HG03139 (cell line): ENCODE measurements at regions not wholly inside any gene's neighbourhood (a gene's known extent, or its start where the extent isn't known, plus 50 kb on each side); places are given as distances from the start of the nearest gene placed in this dataset.

Experiments
- ATAC-seq: cut with Tn5 transposase; IDR thresholded peaks from one replicate; pipeline ENCODE4 v1.9.1; 2021; ENCODE audit not compliant: unreplicated experiment

DNA sequence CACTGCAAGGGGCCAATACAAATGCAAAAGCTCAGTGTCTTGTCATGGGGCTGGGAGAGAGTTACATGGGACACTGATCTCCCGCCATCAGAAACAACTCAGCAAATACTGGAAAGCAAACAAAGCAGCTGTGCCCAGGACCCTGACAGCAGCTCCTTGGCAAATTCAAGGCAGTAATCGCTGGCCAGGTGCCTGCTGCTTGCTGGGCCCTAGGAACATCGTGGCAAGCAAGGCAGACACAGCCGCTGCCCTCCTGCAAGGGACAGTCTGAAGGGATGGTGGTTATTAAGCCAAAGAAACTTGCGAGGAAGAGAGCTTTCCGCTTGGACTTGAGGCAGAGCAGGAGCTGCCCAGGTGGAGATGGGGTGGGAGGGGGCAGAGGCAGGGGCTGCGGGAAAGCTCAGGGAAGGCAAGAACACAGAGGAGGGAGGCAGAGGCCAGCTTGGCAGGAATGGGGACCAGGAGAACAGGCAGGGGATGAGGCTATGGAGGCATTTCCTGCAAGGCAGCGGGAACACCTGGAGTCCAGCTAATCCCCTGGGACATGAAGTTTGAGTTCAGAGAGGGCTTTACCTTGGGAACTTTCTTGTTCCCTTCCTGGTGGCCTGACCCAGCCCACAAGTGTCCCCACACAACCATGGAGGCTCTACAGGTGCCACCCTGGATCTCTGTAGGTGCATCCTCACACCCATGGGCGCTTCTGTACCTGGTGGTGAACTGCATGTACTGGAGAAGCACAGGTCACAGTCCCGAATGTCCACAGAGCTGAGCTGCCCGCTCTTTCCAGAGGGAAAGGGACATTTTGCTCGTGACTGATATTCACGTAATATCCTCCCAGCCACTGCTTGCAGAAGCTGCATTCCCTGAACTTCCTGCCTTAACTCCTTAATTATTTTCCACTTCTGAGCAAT, 78.7 kb upstream of the ATP2B2 start:
- ATAC-seq = no peak

DNA sequence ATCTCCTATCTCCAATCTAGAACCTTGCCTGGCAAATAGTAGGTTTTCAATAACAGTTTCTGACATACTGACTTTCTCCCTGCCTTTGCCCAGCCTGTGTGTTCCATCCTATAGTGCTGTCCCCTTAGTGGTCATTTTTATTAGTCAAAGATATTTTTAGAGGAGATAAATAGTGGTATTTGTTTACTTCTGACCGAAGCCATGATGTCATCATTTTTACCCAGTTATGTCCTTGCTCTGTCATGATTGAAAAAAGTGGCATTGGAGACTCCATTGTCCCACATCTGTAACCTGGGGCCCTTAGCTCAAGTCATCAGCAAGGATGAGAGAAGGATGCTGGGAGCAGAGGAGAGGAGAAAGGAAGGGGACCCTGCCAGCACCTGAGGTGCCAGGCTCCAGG, 80.6 kb upstream of the ATP2B2 start:
- ATAC-seq = no peak

GRCh38 chr3:10594915-10595314, 89.5 kb upstream of the ATP2B2 start:
- ATAC-seq = no peak

DNA sequence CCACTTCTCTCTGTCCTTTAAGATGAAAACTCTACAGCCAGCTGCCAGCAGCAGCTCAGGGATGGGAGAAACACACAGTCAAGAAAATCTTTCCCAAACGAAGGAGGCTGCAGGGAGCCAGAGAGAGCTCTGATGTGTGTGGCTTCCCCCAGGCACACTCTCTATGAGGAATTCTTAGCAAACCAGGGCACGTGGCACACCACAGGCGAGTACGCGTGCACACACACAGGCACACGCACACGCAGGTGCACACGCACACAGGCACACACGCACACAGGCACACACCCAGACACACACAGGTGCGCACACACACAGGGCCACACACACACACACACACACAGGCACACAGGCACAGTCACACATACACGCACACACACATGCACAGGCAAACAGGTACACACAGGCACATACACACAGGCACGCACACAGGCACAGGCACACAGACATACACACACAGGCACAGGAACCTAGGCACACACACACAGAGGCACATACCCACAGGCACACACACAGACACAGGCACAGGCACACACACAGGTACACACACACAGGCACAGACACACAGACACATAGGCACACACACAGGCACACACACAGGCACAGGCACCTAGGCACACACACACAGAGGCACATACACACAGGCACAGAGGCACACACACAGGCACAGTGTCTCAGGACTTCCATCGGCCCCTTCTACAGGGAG, 91.5 kb upstream of the ATP2B2 start:
- no peak for ATAC-seq

- ATAC-seq = no peak
Measured at GRCh38 chr3:10597733-10598132, 92.3 kb upstream of the ATP2B2 start.

- no peak for ATAC-seq
Measured at GRCh38 chr3:10599017-10599416, 93.6 kb upstream of the ATP2B2 start.

- ATAC-seq = no peak
Measured at GRCh38 chr3:10599444-10599843, 94.1 kb upstream of the ATP2B2 start.

DNA sequence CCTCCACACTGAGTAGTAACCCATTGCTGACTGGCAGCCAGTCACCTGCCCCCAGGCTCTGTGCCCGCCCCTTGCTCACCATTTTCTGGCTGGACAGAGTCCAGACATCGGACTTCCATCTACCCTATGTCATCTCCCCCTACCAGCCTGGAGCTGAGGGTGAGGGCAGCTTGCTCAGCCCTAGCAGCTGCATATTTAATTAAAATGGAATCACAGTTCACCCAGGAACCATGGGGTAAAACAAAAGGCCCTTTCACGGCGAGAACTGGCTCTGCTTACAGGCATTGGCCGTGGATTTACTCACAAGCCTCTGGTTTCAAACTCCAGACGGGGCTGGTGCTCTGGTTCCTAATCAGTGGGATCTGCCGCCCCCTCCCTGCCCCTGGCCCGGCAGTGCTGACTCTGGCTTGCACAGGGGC, 94.9 kb upstream of the ATP2B2 start:
- no peak for ATAC-seq

DNA sequence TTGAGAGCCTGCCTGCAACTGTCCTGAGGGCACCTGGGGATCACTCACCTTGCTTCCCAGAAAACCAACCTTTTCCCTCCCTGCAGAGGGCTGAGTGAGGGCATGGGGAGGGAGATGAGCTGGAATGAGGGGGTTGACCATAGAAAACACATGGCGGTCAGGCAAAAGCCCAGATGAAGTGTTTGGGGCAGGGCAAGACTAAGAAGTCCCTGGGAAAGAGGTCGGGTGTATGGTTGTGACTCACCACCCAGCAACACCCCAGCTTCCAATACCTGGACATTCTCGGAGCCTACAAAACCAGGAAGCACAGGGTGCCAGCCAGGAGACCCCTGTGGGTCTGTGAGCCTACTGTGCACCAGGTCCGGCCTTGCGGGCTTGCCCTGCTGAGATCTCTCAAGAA, 95.3 kb upstream of the ATP2B2 start:
- no peak for ATAC-seq

DNA sequence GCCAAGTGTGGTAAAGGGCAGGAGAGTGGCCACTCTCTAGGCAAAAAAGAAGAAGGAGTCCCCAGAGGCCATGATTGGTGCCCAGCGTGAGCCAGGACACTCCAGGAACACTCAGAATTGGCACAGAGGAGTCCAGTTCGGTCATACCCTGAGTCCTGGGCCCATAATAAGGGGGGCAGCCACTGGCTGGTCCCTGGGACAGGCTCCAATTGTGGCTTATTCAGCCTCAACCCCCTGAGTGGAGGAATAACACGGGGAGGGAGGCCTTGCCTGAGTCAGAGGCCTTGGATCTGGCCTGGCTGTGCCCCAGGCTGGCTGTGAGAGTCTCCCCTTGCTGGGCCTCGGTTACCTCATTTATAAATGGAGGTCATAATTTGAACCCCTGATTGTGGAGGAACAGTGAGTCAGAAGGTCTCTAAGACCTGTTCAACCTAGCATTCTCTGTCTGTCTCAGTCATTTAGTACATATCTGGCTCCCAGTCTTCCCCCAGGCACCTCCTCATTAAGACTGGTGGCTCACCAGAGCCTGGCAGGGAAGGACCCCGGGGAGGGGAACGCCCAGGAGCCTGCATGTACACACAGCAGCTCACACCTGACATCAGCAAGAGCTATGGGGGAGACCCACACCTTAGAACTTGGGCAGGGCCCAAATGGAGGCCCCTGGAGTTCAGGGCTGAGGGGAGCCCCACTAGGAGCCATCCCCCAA, 95.9 kb upstream of the ATP2B2 start:
- ATAC-seq = no peak

DNA sequence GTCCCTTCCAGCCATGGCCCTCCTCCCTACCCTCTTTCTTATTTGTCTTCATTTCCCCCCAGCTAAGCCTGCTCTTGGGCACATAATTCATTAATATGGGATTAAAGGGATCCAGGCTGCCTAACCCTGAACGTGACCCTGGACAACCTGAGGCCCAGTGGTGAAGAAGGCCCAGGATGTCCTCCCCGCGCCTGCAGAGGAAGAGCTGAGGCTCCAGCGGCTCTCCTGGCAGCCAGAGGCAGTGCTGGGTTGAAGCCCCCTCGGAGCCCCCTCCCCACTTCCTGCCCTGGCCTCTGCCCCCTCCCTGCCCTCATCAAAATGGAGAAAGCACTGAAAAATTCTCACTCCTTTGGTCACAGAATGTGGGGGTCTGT, 96.5 kb upstream of the ATP2B2 start:
- no peak for ATAC-seq

DNA sequence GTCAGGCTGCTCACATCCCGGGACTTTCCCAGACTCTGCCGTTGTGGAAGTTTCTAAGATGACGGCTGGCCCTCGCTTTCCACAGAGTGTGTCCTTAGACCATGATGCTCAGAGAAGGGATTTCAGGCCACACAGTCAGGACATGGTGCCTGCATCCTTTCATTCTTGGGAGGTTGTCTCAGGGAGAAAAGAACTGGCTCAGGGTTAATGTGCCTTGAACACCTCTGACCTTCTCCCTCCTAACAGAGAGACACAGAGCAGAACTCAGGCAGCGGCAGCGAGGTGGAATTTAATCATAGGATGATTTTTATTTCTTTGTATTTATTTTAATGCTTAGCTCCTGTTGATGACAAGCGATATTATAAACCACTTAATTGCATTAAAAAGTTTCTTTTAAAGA, 96.9 kb upstream of the ATP2B2 start:
- ATAC-seq = no peak

GRCh38 chr3:10602769-10603768, 97.7 kb upstream of the ATP2B2 start:
- no peak for ATAC-seq

DNA sequence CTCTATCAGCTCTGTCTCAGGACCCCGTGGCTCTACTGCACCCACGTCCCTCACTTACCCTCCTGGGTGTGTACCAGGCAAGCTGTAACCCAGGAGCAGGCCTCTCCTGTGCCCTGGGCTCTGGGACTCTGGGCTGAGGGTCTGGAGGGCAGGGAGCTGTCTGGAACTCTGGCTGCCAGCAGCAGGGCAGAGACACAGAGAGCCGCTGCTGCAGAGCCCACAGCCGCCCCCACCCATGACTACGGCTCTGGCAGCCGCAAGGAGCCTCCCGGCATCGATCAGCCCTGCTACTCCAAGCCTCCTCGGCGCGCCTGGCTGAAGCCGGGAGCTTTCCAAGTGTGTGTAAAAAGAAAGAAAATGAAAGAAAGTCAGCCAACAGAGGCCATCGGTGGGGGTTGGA, 103.7 kb upstream of the ATP2B2 start:
- ATAC-seq = no peak

DNA sequence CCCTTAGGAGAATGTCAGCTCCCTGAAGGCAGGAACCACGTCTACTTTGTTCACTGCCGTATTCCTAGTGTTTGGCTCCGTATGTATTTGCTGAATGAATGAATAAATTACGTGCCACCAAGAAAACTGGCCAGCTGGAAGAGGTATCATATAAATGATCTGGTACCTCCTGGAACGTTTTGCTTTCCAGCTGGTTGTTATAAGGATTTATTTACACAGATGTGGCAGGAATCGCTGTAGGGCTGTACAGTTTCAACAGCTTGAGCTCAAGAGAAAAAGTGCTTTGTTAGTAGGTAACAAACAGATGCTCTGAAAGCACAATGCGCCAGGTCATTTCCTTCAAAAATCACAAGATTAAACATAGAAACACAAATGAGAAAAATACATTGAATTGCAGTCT, 108.8 kb upstream of the ATP2B2 start:
- ATAC-seq = no peak

GRCh38 chr3:10615715-10616114, 110.3 kb upstream of the ATP2B2 start:
- no peak for ATAC-seq

DNA sequence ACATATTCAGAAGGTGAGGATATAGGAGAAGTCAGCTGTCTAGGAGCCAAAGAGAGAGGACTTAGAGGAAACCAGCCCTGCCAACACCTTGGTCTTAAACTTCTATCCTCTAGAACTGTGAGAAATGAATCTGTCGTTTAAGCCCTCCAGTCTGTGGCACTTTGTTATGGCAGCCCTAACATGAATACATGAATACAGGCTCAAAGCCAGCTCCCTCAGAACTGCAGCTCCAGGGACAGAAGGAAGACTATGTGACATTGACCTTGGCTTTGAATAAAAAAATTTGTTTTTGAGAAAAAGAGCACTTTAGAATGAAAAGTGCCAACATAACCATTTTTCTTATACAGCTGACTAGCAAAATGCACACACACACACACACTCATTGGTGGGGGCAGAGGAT, 110.9 kb upstream of the ATP2B2 start:
- ATAC-seq = no peak

GRCh38 chr3:10619989-10620832, 114.8 kb upstream of the ATP2B2 start:
- ATAC-seq = no peak

DNA sequence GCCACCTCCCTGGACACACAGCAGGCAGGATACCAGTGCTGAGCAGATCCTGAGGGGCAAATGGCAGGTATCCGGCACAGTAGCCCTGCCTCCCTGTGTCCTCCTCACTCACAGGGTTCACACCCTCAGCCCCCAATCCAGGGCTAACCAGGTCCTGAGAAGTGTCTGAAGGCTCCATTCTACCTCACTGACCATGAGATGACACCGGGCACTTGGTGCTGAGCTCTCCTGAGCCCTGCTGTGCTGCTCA, 115.4 kb upstream of the ATP2B2 start:
- ATAC-seq = no peak
